NCI-H2171 (cell line): ENCODE measurements at regions not wholly inside any gene's neighbourhood (a gene's known extent, or its start where the extent isn't known, plus 50 kb on each side); places are given as distances from the start of the nearest gene placed in this dataset.
"Not testable (repeated sequence)": the region's sequence is repeated elsewhere in the genome, so short reads cannot be mapped to it uniquely, and the experiment has no call there.

ENCODE experiments used
- DNase-seq: peaks from one replicate; lab custom pipeline; 2025; lab: John Stamatoyannopoulos, UW

- DNase-seq = no peak
Observed at GRCh38 chr21:15932726-15933125, 202.9 kb downstream of the USP25 start.

- no peak for DNase-seq
Observed at GRCh38 chr21:15935530-15935929, 205.7 kb downstream of the USP25 start.

- no peak for DNase-seq
Observed at GRCh38 chr21:15943009-15943666, 213.4 kb downstream of the USP25 start.

DNA sequence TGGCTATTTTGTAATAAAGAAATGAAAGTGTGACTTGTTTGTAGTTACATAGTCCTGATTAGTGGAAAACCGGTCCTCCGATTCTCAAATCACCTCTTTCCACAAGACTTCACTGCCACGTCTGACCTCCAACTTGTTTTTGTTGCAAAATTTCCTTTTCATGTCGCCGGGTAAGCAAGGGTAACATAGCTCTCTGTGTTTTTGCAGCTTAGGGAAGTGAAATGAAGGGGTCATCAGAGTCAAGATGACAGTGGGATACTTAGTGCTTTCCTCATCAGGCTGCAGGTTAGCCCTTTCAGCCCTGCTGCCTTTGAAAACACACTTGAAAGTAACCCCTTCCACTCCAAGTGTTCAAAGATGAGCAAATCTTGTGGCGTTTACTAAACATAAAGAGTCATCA lies 217.9 kb downstream of the USP25 start:
- no peak for DNase-seq

DNA sequence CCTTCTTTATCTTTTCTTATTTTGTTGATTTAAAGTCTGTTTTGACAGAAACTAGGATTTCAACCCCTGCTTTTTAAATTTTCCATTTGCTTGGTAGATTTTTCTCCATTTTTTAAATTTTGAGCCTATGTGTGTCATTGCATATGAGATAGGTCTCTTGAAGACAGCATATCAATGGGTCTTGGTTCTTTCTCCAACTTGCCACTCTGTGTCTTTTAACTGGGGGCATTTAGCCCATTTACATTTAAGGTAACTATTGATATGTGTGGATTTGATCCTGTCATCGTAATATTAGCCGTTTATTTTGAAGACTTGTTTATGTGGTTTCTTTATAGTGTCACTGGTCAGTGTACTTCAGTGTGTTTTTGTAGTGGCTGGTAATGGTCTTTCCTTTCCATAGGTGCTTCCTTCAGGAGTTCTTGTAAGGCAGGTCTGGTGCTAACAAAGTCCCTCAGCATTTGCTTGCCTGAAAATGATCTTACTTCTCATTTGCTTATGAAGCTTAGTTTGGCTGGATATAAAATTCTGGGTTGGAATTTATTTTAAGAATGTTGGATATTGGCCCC lies 223.9 kb downstream of the USP25 start:
- no peak for DNase-seq

DNA sequence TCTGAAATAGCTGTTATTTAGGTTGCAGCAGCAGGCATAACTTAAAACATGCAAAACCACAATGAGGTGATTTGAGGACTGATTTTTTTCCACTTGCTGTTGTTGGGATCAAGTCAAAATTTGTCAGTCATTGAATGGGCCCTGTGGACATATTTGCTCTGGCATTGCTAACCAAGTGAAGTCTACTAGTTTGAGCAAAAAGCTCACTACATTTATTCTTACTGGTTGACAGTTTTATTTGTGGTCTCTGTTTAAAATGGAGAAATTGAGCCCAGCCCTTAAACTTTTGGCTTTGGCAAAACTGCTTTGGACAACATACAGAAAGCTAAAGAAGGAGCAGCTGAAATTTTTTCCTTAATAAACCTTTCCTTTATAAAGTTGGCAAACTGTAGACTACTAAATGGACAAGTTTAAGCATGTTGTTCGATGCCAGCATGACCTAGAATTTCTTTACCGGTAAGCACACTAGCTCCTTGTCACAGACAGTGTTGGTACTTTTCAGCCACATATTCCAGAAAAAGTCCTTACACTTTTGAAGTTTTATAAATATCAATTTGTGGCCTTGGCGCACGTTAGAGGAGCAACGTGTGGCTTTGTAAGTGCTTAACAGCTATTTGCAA lies 234.6 kb downstream of the USP25 start:
- DNase-seq = no peak

- DNase-seq = no peak
Observed at GRCh38 chr21:15966231-15966630, 236.4 kb downstream of the USP25 start.

DNA sequence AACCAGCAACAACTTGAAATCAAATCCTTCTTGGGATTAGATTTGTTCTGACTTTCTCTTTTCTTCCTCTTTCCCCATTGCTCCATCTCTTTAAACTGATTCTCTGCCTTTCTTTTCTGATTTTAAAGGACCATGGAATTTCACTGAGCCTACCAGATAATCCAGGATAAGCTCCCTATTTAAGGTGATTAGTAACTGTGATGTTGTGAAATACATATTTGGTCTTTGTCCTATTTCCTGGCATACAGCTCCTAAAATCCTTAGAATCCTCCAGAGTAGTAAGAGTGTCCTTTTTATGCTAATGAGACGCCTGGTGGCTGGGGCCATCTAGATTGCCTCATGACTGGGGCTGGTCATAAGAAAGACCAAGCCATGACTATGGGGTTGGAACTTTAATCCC lies 236.9 kb downstream of the USP25 start:
- no peak for DNase-seq

GRCh38 chr21:15967661-15968060 lies 237.9 kb downstream of the USP25 start:
- DNase-seq = no peak

- no peak for DNase-seq
Observed at GRCh38 chr21:15968776-15969310, 239.1 kb downstream of the USP25 start.

GRCh38 chr21:15976807-15977206 lies 247.0 kb downstream of the USP25 start:
- no peak for DNase-seq

DNA sequence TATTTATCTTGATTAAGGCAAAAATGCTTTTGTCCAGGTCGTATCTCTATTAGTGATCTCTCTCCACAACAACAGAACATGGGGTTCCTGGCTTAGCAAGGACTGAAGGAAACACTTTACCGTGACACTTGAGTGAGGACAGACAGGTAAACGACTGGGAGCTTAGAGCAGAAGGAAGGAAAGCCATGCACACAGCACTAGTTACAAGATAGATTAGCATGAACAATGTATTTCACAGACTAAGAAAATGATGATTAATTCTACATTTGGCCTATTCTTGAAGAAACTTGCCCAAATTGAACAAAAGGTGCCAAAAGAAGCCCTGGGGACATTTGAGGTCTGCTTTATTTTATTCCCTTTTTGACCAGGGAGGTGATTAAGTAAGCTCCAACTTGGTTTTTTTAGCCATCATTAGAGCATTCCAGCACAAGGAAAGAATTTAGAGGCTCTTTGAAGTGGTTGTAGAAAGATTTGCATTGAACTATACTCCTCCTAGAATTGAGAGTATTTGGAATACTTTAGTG lies 248.5 kb downstream of the USP25 start:
- no peak for DNase-seq

DNA sequence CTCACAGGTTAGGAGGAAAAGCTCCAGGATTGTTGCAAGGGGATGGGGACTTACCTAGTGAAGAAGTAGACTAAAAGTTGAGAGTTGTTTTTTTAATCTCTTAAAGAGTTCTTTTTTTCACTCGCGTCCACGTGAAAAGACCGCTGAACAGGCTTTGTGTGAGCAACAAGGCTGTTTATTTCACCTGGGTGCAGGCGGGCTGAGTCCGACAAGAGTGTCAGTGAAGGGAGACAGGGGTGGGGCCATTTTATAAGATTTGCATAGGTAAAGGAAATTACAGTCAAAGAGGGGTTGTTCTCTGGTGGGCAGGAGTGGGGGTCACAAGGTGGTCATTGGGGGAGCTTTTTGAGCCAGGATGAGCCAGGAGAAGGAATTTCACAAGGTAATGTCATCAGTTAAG lies 249.7 kb downstream of the USP25 start:
- DNase-seq = not testable (repeated sequence)

DNA sequence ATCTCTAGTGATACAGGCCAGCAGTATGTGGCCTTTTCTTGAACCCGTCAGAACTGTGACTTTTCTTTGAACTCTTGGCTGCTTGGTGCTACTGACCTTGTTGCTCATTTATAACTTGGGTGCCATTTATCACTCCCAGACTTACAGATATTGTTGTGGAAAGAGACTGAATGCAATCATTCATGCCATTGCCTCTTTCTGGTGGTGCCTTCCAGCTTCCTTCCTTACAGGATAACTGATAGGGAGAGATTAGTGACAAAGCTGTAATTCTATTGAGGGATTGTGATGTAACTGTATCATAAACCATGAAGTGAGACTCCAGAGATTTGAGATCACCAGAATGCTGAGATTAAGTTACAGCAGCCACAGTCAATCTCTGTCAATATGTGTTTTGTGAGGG lies 256.5 kb downstream of the USP25 start:
- no peak for DNase-seq

DNA sequence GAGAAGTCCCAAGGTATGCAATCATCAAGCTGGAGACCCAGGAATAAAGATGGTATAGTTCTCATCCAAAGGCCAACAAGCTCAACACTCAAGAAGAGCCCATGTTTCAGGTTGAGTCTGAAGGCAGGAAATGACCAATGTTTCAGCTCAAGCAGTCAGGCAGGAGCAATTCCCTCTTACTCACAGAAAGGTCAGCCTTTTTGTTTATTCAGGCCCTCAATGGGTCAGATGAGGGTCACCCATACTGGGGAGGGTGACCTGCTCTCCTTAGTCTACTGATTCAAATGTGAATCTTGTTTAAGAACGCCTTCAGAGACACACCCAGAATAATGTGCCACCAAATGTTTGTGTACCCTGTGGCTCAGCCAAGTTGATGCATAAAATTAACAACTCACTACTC lies 262.4 kb downstream of the USP25 start:
- no peak for DNase-seq

- DNase-seq = no peak
Observed at GRCh38 chr21:15993951-15994350, 264.2 kb downstream of the USP25 start.

GRCh38 chr21:15999741-16000140 lies 270.0 kb downstream of the USP25 start:
- DNase-seq = no peak

GRCh38 chr21:16002874-16003466 lies 273.2 kb downstream of the USP25 start:
- DNase-seq = no peak

GRCh38 chr21:16004086-16004485 lies 274.3 kb downstream of the USP25 start:
- no peak for DNase-seq

- DNase-seq = no peak
Observed at GRCh38 chr21:16004523-16004922, 274.7 kb downstream of the USP25 start.

DNA sequence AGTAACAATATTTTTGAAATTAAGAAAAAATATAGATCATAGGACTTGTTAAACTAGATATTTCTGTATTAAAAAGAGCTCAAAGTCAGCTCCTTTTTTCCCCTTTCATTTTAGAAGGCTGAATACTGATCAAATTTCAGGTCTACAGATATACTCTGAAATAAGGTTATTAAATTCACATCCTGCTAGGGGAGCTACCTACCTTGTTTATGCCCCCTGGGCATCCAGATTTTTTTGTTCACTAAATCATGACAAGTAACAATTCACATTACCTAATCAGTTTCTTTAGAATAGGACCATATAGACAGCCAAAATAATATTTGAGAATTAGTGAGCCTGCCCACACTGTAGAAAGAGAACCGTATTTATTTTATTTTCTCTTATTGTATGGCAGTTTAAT lies 276.2 kb downstream of the USP25 start:
- DNase-seq = no peak

DNA sequence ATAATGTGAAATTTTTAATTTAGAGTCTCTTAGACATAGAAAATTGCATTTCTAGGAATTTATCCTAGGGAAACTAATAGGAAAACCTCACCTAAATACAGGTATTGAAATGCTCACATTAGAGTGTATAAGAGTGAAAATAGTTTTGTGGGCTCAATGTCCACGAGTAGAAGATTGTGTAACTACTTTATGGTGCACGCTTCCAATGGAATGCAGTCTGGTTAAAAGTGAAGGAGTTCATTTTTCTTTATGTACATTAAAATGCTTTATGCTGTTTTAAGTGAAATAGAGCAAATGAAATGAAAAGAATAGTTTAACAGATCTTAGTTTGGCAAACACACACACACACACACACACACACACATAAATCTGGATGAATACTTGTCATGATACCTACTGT lies 278.2 kb downstream of the USP25 start:
- DNase-seq = no peak

DNA sequence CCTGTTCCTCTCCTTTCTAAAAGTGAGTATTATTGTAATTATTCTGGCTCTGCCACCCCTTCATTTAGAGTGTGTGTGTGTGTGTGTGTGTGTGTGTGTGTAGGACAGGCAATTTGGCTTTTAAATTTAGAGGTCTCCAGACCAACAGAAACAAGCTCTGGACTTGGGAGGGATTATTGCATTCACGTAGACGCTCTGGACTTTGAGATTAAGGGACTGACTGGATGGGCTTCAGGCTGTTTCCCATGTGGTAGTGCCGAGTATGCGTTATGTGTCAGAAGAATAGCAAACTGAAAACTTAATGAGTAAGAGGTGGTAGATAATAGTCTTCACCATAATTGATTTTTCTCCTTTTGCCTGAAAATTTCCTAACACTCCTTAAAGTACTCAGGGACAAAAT lies 281.9 kb downstream of the USP25 start:
- no peak for DNase-seq
